HG03520 (cell line): ENCODE measurements at regions not wholly inside any gene's neighbourhood (a gene's known extent, or its start where the extent isn't known, plus 50 kb on each side); places are given as distances from the start of the nearest gene placed in this dataset.
"Not testable (repeated sequence)": the region's sequence is repeated elsewhere in the genome, so short reads cannot be mapped to it uniquely, and the experiment has no call there.

Experiments
- ATAC-seq: cut with Tn5 transposase; IDR thresholded peaks from one replicate; pipeline ENCODE4 v1.9.1; 2021; ENCODE audit warnings: mild to moderate bottlenecking, moderate library complexity; ENCODE audit not compliant: unreplicated experiment

GRCh38 chr5:40453689-40454088, 226.0 kb upstream of the PTGER4 start:
- ATAC-seq, result no peak

GRCh38 chr5:40452874-40453624, 226.7 kb upstream of the PTGER4 start:
- no peak for ATAC-seq

GRCh38 chr5:40447438-40447837, 232.3 kb upstream of the PTGER4 start:
- ATAC-seq, result no peak

- no peak for ATAC-seq
Observed at GRCh38 chr5:40446910-40447309, 232.8 kb upstream of the PTGER4 start.

GRCh38 chr5:40442346-40442745, 237.4 kb upstream of the PTGER4 start:
- ATAC-seq, result peak; percentile 50

GRCh38 chr5:40441733-40442132, 238.0 kb upstream of the PTGER4 start:
- ATAC-seq, result no peak

- no peak for ATAC-seq
Observed at GRCh38 chr5:40440746-40441145, 239.0 kb upstream of the PTGER4 start.

- ATAC-seq, result not testable (repeated sequence)
Observed at GRCh38 chr5:40439103-40439502, 240.6 kb upstream of the PTGER4 start.

GRCh38 chr5:40438646-40439045, 241.1 kb upstream of the PTGER4 start:
- ATAC-seq, result not testable (repeated sequence)

- ATAC-seq, result peak; percentile 52
Observed at GRCh38 chr5:40437452-40437861, 242.3 kb upstream of the PTGER4 start.

- ATAC-seq, result peak; percentile 31
Observed at GRCh38 chr5:40436535-40437237, 243.0 kb upstream of the PTGER4 start.

- not testable (repeated sequence) for ATAC-seq
Observed at GRCh38 chr5:40435706-40436105, 244.0 kb upstream of the PTGER4 start.

GRCh38 chr5:40432836-40433235, 246.9 kb upstream of the PTGER4 start:
- no peak for ATAC-seq

GRCh38 chr5:40431734-40432133, 248.0 kb upstream of the PTGER4 start:
- no peak for ATAC-seq

- no peak for ATAC-seq
Observed at GRCh38 chr5:40430101-40430710, 249.5 kb upstream of the PTGER4 start.

- no peak for ATAC-seq
Observed at GRCh38 chr5:40429258-40430100, 250.2 kb upstream of the PTGER4 start.

GRCh38 chr5:40428815-40429214, 250.9 kb upstream of the PTGER4 start:
- ATAC-seq, result no peak

GRCh38 chr5:40428126-40428525, 251.6 kb upstream of the PTGER4 start:
- no peak for ATAC-seq

GRCh38 chr5:40417046-40417810, 262.5 kb upstream of the PTGER4 start:
- ATAC-seq, result not testable (repeated sequence)

GRCh38 chr5:40416588-40416987, 263.1 kb upstream of the PTGER4 start:
- no peak for ATAC-seq
